Fibroblast of pulmonary artery (primary cell): ENCODE measurements at regions not wholly inside any gene's neighbourhood (a gene's known extent, or its start where the extent isn't known, plus 50 kb on each side); places are given as distances from the start of the nearest gene placed in this dataset.
"Not testable (repeated sequence)": the region's sequence is repeated elsewhere in the genome, so short reads cannot be mapped to it uniquely, and the experiment has no call there.

Source experiments
- DNase-seq: peaks from one replicate; pipeline ENCODE4 v3.0.0-alpha.2; 2010; ENCODE audit warnings: low read depth
- H3K4me3 ChIP-seq: replicated peaks from 2 replicates; pipeline ENCODE4 v1.5.1; 2011; ENCODE audit warnings: low read depth, mild to moderate bottlenecking, control low read depth, low read length, moderate library complexity
- CTCF ChIP-seq: IDR thresholded peaks from 2 replicates; pipeline ENCODE4 v1.5.1; 2011; ENCODE audit warnings: mild to moderate bottlenecking, control low read depth, low read length, inconsistent platforms; ENCODE audit errors: missing control alignments

- DNase-seq: no peak
- no peak for TF ChIP-seq CTCF
Observed at GRCh38 chr15:62280625-62281024, 115.5 kb upstream of the C2CD4B start.

GRCh38 chr15:62281801-62282200 lies 116.7 kb upstream of the C2CD4B start:
- DNase-seq, H3K4me3 ChIP-seq: not testable (repeated sequence)

More at GRCh38 chr15:62280625-62281024, 115.5 kb upstream of the C2CD4B start:
- H3K4me3 ChIP-seq: no peak overlapping the region

- H3K4me3 ChIP-seq: no peak overlapping the region
- DNase-seq: no peak
Observed at GRCh38 chr15:62287066-62287857, 122.2 kb upstream of the C2CD4B start.

GRCh38 chr15:62288361-62289017 lies 123.4 kb upstream of the C2CD4B start:
- DNase-seq: no peak
- TF ChIP-seq CTCF: no peak
- H3K4me3 ChIP-seq: no peak overlapping the region

More at GRCh38 chr15:62287066-62287857, 122.2 kb upstream of the C2CD4B start:
- TF ChIP-seq CTCF: no peak

- TF ChIP-seq CTCF: no peak
- H3K4me3 ChIP-seq: no peak overlapping the region
- DNase-seq: peak; percentile 26
Observed at GRCh38 chr15:62291262-62291661, 126.2 kb upstream of the C2CD4B start.

GRCh38 chr15:62296756-62297507 lies 131.8 kb upstream of the C2CD4B start:
- no peak for TF ChIP-seq CTCF
- DNase-seq: no peak
- H3K4me3 ChIP-seq: no peak overlapping the region

- no peak for DNase-seq
- no peak overlapping the region for H3K4me3 ChIP-seq
- no peak for TF ChIP-seq CTCF
Observed at GRCh38 chr15:62297522-62297921, 132.4 kb upstream of the C2CD4B start.
